ENCODE measurements at regions not wholly inside any gene's neighbourhood (a gene's known extent, or its start where the extent isn't known, plus 50 kb on each side); places are given as distances from the start of the nearest gene placed in this dataset.

GRCh38 chr9:7932767-7933166 is 133.2 kb upstream of the DMAC1 start:
- WGBS (ENCODE audit: insufficient coverage, low lambda C conversion rate): 100% methylated on average over 1 of the region's 4 CpGs
- Histone ChIP-seq H3K27ac (ENCODE audit: low read length) (no peak overlapping the region), H3K4me1 (ENCODE audit: control insufficient read depth, insufficient read depth, low read length) (no peaks in the 10 kb centered on the region), H3K4me3 (ENCODE audit: low read length) (no peak overlapping the region), H3K27me3 (ENCODE audit: control insufficient read depth, insufficient read depth, low read length) (no peaks in the 10 kb centered on the region), H3K36me3 (ENCODE audit: control insufficient read depth, insufficient read depth, low read length) (no peaks in the 10 kb centered on the region), H3K9me3 (ENCODE audit: control insufficient read depth, low read depth, low read length) (no peaks in the 10 kb centered on the region)
- no peak for DNase-seq

GRCh38 chr9:7930613-7931012 is 131.0 kb upstream of the DMAC1 start:
- H3K4me1 ChIP-seq (ENCODE audit: control insufficient read depth, insufficient read depth, low read length): no peaks in the 10 kb centered on the region
- H3K9me3 ChIP-seq (ENCODE audit: control insufficient read depth, low read depth, low read length): no peaks in the 10 kb centered on the region
- WGBS (ENCODE audit: insufficient coverage, low lambda C conversion rate): 100% methylated on average over 2 of the region's 2 CpGs
- H3K36me3 ChIP-seq (ENCODE audit: control insufficient read depth, insufficient read depth, low read length): no peaks in the 10 kb centered on the region
- H3K27me3 ChIP-seq (ENCODE audit: control insufficient read depth, insufficient read depth, low read length): no peaks in the 10 kb centered on the region
- no peak overlapping the region for H3K27ac ChIP-seq (ENCODE audit: low read length)
- no peak overlapping the region for H3K4me3 ChIP-seq (ENCODE audit: low read length)
- DNase-seq: no peak

- no peak overlapping the region for H3K27ac ChIP-seq (ENCODE audit: low read length)
- DNase-seq: no peak
- no peaks in the 10 kb centered on the region for H3K36me3 ChIP-seq (ENCODE audit: control insufficient read depth, insufficient read depth, low read length)
- H3K4me3 ChIP-seq (ENCODE audit: low read length): no peak overlapping the region
- peaks cover under 1% of the 10 kb centered on the region for H3K4me1 ChIP-seq (ENCODE audit: control insufficient read depth, insufficient read depth, low read length)
- H3K27me3 ChIP-seq (ENCODE audit: control insufficient read depth, insufficient read depth, low read length): no peaks in the 10 kb centered on the region
- 80% methylated on average over 1 of the region's 6 CpGs for WGBS (ENCODE audit: insufficient coverage, low lambda C conversion rate)
- no peaks in the 10 kb centered on the region for H3K9me3 ChIP-seq (ENCODE audit: control insufficient read depth, low read depth, low read length)
These were observed 122.1 kb upstream of the DMAC1 start for GRCh38 chr9:7921545-7922197.

- no peaks in the 10 kb centered on the region for H3K27me3 ChIP-seq (ENCODE audit: control insufficient read depth, insufficient read depth, low read length)
- no peak overlapping the region for H3K4me3 ChIP-seq (ENCODE audit: low read length)
- no peaks in the 10 kb centered on the region for H3K36me3 ChIP-seq (ENCODE audit: control insufficient read depth, insufficient read depth, low read length)
- no peaks in the 10 kb centered on the region for H3K9me3 ChIP-seq (ENCODE audit: control insufficient read depth, low read depth, low read length)
- no peak for DNase-seq
- peaks cover 6% of the 10 kb centered on the region for H3K4me1 ChIP-seq (ENCODE audit: control insufficient read depth, insufficient read depth, low read length)
- H3K27ac ChIP-seq (ENCODE audit: low read length): no peak overlapping the region
These were observed 112.5 kb upstream of the DMAC1 start for GRCh38 chr9:7912037-7912535.

- Histone ChIP-seq H3K27ac (ENCODE audit: low read length) (no peak overlapping the region), H3K27me3 (ENCODE audit: control insufficient read depth, insufficient read depth, low read length) (no peaks in the 10 kb centered on the region), H3K36me3 (ENCODE audit: control insufficient read depth, insufficient read depth, low read length) (no peaks in the 10 kb centered on the region), H3K4me3 (ENCODE audit: low read length) (no peak overlapping the region), H3K4me1 (ENCODE audit: control insufficient read depth, insufficient read depth, low read length) (no peaks in the 10 kb centered on the region), H3K9me3 (ENCODE audit: control insufficient read depth, low read depth, low read length) (no peaks in the 10 kb centered on the region)
- no peak for DNase-seq
- 75% methylated on average over 4 of the region's 6 CpGs for WGBS (ENCODE audit: insufficient coverage, low lambda C conversion rate)
These were observed 110.9 kb upstream of the DMAC1 start for GRCh38 chr9:7910426-7911020.

- H3K36me3 ChIP-seq (ENCODE audit: control insufficient read depth, insufficient read depth, low read length): no peaks in the 10 kb centered on the region
- H3K4me1 ChIP-seq (ENCODE audit: control insufficient read depth, insufficient read depth, low read length): no peaks in the 10 kb centered on the region
- no peak overlapping the region for H3K27ac ChIP-seq (ENCODE audit: low read length)
- WGBS (ENCODE audit: insufficient coverage, low lambda C conversion rate): 96% methylated on average over 4 of the region's 5 CpGs
- no peak for DNase-seq
- H3K9me3 ChIP-seq (ENCODE audit: control insufficient read depth, low read depth, low read length): no peaks in the 10 kb centered on the region
- no peak overlapping the region for H3K4me3 ChIP-seq (ENCODE audit: low read length)
- no peaks in the 10 kb centered on the region for H3K27me3 ChIP-seq (ENCODE audit: control insufficient read depth, insufficient read depth, low read length)
These were observed 110.0 kb upstream of the DMAC1 start for GRCh38 chr9:7909537-7909936.

GRCh38 chr9:7907551-7908337 is 108.2 kb upstream of the DMAC1 start:
- no peak for DNase-seq
- no peaks in the 10 kb centered on the region for H3K9me3 ChIP-seq (ENCODE audit: control insufficient read depth, low read depth, low read length)
- no peaks in the 10 kb centered on the region for H3K4me1 ChIP-seq (ENCODE audit: control insufficient read depth, insufficient read depth, low read length)
- no peaks in the 10 kb centered on the region for H3K36me3 ChIP-seq (ENCODE audit: control insufficient read depth, insufficient read depth, low read length)
- 80% methylated on average over 1 of the region's 5 CpGs for WGBS (ENCODE audit: insufficient coverage, low lambda C conversion rate)
- H3K4me3 ChIP-seq (ENCODE audit: low read length): no peak overlapping the region
- H3K27ac ChIP-seq (ENCODE audit: low read length): no peak overlapping the region
- no peaks in the 10 kb centered on the region for H3K27me3 ChIP-seq (ENCODE audit: control insufficient read depth, insufficient read depth, low read length)

- Histone ChIP-seq H3K4me3 (ENCODE audit: low read length) (no peak overlapping the region), H3K36me3 (ENCODE audit: control insufficient read depth, insufficient read depth, low read length) (no peaks in the 10 kb centered on the region), H3K4me1 (ENCODE audit: control insufficient read depth, insufficient read depth, low read length) (no peaks in the 10 kb centered on the region), H3K27ac (ENCODE audit: low read length) (no peak overlapping the region), H3K27me3 (ENCODE audit: control insufficient read depth, insufficient read depth, low read length) (no peaks in the 10 kb centered on the region), H3K9me3 (ENCODE audit: control insufficient read depth, low read depth, low read length) (no peaks in the 10 kb centered on the region)
- DNase-seq: no peak
- 100% methylated on average over 1 of the region's 2 CpGs for WGBS (ENCODE audit: insufficient coverage, low lambda C conversion rate)
These were observed 107.4 kb upstream of the DMAC1 start for GRCh38 chr9:7906783-7907550.

- DNase-seq: no peak
- no peaks in the 10 kb centered on the region for H3K27me3 ChIP-seq (ENCODE audit: control insufficient read depth, insufficient read depth, low read length)
- H3K36me3 ChIP-seq (ENCODE audit: control insufficient read depth, insufficient read depth, low read length): no peaks in the 10 kb centered on the region
- no peak overlapping the region for H3K27ac ChIP-seq (ENCODE audit: low read length)
- H3K9me3 ChIP-seq (ENCODE audit: control insufficient read depth, low read depth, low read length): no peaks in the 10 kb centered on the region
- H3K4me3 ChIP-seq (ENCODE audit: low read length): no peak overlapping the region
- H3K4me1 ChIP-seq (ENCODE audit: control insufficient read depth, insufficient read depth, low read length): no peaks in the 10 kb centered on the region
- 80% methylated on average over 1 of the region's 4 CpGs for WGBS (ENCODE audit: insufficient coverage, low lambda C conversion rate)
These were observed 102.0 kb upstream of the DMAC1 start for GRCh38 chr9:7901621-7902020.

GRCh38 chr9:7900541-7900940 is 101.0 kb upstream of the DMAC1 start:
- no peaks in the 10 kb centered on the region for H3K4me1 ChIP-seq (ENCODE audit: control insufficient read depth, insufficient read depth, low read length)
- WGBS (ENCODE audit: insufficient coverage, low lambda C conversion rate): 80% methylated on average over 1 of the region's 3 CpGs
- H3K27me3 ChIP-seq (ENCODE audit: control insufficient read depth, insufficient read depth, low read length): no peaks in the 10 kb centered on the region
- H3K9me3 ChIP-seq (ENCODE audit: control insufficient read depth, low read depth, low read length): no peaks in the 10 kb centered on the region
- no peak overlapping the region for H3K4me3 ChIP-seq (ENCODE audit: low read length)
- no peak overlapping the region for H3K27ac ChIP-seq (ENCODE audit: low read length)
- no peak for DNase-seq
- no peaks in the 10 kb centered on the region for H3K36me3 ChIP-seq (ENCODE audit: control insufficient read depth, insufficient read depth, low read length)
